GM12864 (cell line): ENCODE measurements at regions not wholly inside any gene's neighbourhood (a gene's known extent, or its start where the extent isn't known, plus 50 kb on each side); places are given as distances from the start of the nearest gene placed in this dataset.

Source experiments
- DNase-seq: peaks from one replicate; pipeline ENCODE4 v3.0.0-alpha.2; 2011; ENCODE audit warnings: low read depth
- H3K4me3 ChIP-seq: 2 replicates; pipeline ENCODE4 v1.5.1; 2011; ENCODE audit warnings: mild to moderate bottlenecking, low read depth, low read length, control low read depth
- CTCF ChIP-seq: IDR thresholded peaks from 2 replicates; pipeline ENCODE4 v1.5.1; 2011; ENCODE audit warnings: low read depth, mild to moderate bottlenecking, moderate library complexity, low read length, control low read depth, inconsistent platforms; ENCODE audit errors: missing control alignments

GRCh38 chr10:130808243-130808642 lies 503.3 kb downstream of the TCERG1L start:
- no peak for DNase-seq
- no peak for TF ChIP-seq CTCF
- H3K4me3 ChIP-seq: no peak overlapping the region

GRCh38 chr10:130808686-130809085 lies 502.8 kb downstream of the TCERG1L start:
- no peak overlapping the region for H3K4me3 ChIP-seq
- no peak for DNase-seq
- TF ChIP-seq CTCF: no peak

GRCh38 chr10:130809181-130809580 lies 502.3 kb downstream of the TCERG1L start:
- no peak overlapping the region for H3K4me3 ChIP-seq
- DNase-seq: no peak
- no peak for TF ChIP-seq CTCF

GRCh38 chr10:130809761-130810515 lies 501.6 kb downstream of the TCERG1L start:
- no peak for TF ChIP-seq CTCF
- H3K4me3 ChIP-seq: no peak overlapping the region
- DNase-seq: no peak

- TF ChIP-seq CTCF: no peak
Observed at GRCh38 chr10:130810856-130811255, 500.7 kb downstream of the TCERG1L start.

GRCh38 chr10:130812381-130813148 lies 499.0 kb downstream of the TCERG1L start:
- no peak overlapping the region for H3K4me3 ChIP-seq
- no peak for TF ChIP-seq CTCF
- no peak for DNase-seq

More at GRCh38 chr10:130810856-130811255, 500.7 kb downstream of the TCERG1L start:
- DNase-seq: no peak
- no peak overlapping the region for H3K4me3 ChIP-seq

- TF ChIP-seq CTCF: no peak
- no peak for DNase-seq
- no peak overlapping the region for H3K4me3 ChIP-seq
Observed at GRCh38 chr10:130814610-130815009, 496.9 kb downstream of the TCERG1L start.
